ENCODE measurements at regions not wholly inside any gene's neighbourhood (a gene's known extent, or its start where the extent isn't known, plus 50 kb on each side); places are given as distances from the start of the nearest gene placed in this dataset.

GRCh38 chr2:14422426-14422825 is 210.1 kb upstream of the LRATD1 start (continued):
- TF ChIP-seq CREB1 (IDR thresholded peaks at IDR 0.05), result no peak
- TF ChIP-seq YY1 (IDR thresholded peaks at IDR 0.05; ENCODE audit: low read depth, low read length), result no peak

Measured in H1 (cell line).